ENCODE measurements at regions not wholly inside any gene's neighbourhood (a gene's known extent, or its start where the extent isn't known, plus 50 kb on each side); places are given as distances from the start of the nearest gene placed in this dataset.

DNA sequence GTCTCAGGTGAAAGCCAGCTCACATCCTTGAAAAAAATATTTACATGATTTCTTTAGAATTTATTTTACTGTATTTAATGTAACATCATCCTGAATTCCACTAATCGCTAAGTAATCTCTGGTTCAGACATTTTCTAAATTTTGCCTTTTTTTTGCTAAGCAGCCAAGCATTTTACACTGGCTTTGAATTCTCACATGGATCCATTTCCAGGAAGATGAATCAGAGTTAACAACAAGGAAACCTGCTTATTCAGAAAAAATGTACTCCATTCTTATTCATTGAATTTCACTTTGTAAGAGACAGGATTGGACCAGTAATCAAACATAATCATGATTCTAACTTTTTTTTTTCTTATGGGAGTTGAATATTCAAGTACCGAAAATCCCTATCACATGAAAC lies 1785.1 kb upstream of the FLRT2 start:
- TF ChIP-seq, protein P1, sequence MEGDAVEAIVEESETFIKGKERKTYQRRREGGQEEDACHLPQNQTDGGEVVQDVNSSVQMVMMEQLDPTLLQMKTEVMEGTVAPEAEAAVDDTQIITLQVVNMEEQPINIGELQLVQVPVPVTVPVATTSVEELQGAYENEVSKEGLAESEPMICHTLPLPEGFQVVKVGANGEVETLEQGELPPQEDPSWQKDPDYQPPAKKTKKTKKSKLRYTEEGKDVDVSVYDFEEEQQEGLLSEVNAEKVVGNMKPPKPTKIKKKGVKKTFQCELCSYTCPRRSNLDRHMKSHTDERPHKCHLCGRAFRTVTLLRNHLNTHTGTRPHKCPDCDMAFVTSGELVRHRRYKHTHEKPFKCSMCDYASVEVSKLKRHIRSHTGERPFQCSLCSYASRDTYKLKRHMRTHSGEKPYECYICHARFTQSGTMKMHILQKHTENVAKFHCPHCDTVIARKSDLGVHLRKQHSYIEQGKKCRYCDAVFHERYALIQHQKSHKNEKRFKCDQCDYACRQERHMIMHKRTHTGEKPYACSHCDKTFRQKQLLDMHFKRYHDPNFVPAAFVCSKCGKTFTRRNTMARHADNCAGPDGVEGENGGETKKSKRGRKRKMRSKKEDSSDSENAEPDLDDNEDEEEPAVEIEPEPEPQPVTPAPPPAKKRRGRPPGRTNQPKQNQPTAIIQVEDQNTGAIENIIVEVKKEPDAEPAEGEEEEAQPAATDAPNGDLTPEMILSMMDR (IDR thresholded peaks at IDR 0.05): no peak
- no peak for TF ChIP-seq POLR2A (IDR thresholded peaks at IDR 0.05)
